Activated CD4-positive, alpha-beta T cell treated with anti-CD3 and anti-CD28 coated beads, Interleukin-2, amount 10 ng/mL, durations not matched to agents 7 days and 5 days (primary cell): ENCODE measurements at regions not wholly inside any gene's neighbourhood (a gene's known extent, or its start where the extent isn't known, plus 50 kb on each side); places are given as distances from the start of the nearest gene placed in this dataset.

Experiments used
- CTCF ChIA-PET: fragments of 350-600 bp; sonication (Branson Sonifier 250); formaldehyde crosslinking; loops from one replicate; lab custom pipeline; 2021; ENCODE audit warnings: antibody characterized with exemption; lab: Charles Lee
- POLR2A ChIA-PET: fragments of 350-600 bp; sonication (Branson Sonifier 250); formaldehyde crosslinking; loops from one replicate; lab custom pipeline; 2021; ENCODE audit warnings: antibody characterized with exemption; lab: Charles Lee
- DNase-seq: peaks from one replicate; pipeline ENCODE4 v3.0.0-alpha.2; 2020
- H3K27ac Mint-ChIP-seq: one replicate; pipeline ENCODE4 v1.8.0; 2021; ENCODE audit warnings: mild to moderate bottlenecking, moderate library complexity, mixed read lengths
- H3K27me3 Mint-ChIP-seq: one replicate; pipeline ENCODE4 v1.8.0; 2021; ENCODE audit warnings: mixed read lengths
- H3K36me3 Mint-ChIP-seq: one replicate; pipeline ENCODE4 v1.8.0; 2021; ENCODE audit warnings: low read depth, mixed read lengths
- H3K4me1 Mint-ChIP-seq: one replicate; pipeline ENCODE4 v1.8.0; 2021; ENCODE audit warnings: mixed read lengths
- H3K4me3 Mint-ChIP-seq: one replicate; pipeline ENCODE4 v1.8.0; 2021; ENCODE audit warnings: mild to moderate bottlenecking, moderate library complexity, mixed read lengths
- H3K9me3 Mint-ChIP-seq: one replicate; pipeline ENCODE4 v1.8.0; 2021; ENCODE audit warnings: mixed read lengths

DNA sequence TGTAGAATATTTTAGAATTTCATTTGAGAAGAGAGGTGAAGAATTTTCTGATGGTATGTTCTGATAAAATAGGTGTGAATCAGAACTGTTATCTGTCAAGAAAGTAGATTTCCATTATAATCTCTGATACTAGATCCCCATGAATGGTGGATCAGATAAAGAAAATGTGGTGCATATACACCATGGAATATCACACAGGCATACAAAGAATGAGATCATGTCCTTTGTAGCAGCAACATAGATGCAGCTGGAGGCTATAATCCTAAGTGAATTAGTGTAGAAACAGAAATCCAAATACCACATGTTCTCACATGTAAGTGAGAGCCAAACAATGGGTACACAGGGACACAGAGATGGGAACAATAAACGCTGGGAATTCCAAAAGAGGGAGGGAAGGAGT, 372.0 kb upstream of the ATP2B1 start:
- peaks cover 19% of the 10 kb centered on the region for H3K4me1 Mint-ChIP-seq
- ChIA-PET CTCF (interaction anchor here (0.9 kb wide), 1 partner anchor 34 kb away, joined by 3 read pairs; no protein-coding TSS in a partner anchor), POLR2A (no interaction called here)
- DNase-seq = no peak
- no peak overlapping the region for H3K27ac Mint-ChIP-seq
- no peaks in the 10 kb centered on the region for H3K27me3 Mint-ChIP-seq
- no peak overlapping the region for H3K4me3 Mint-ChIP-seq
- H3K36me3 Mint-ChIP-seq = no peaks in the 10 kb centered on the region
- H3K9me3 Mint-ChIP-seq = no peaks in the 10 kb centered on the region

- peaks cover 20% of the 10 kb centered on the region for H3K4me1 Mint-ChIP-seq
- DNase-seq = no peak
- H3K4me3 Mint-ChIP-seq = no peak overlapping the region
- H3K9me3 Mint-ChIP-seq = no peaks in the 10 kb centered on the region
- POLR2A ChIA-PET = interaction anchor here (1.2 kb wide), 1 partner anchor 414 kb away, joined by 3 read pairs; no protein-coding TSS in a partner anchor
- CTCF ChIA-PET = interaction anchor here (1.6 kb wide), 1 partner anchor 25 kb away, joined by 3 read pairs; no protein-coding TSS in a partner anchor
- no peaks in the 10 kb centered on the region for H3K36me3 Mint-ChIP-seq
- H3K27ac Mint-ChIP-seq = no peak overlapping the region
- H3K27me3 Mint-ChIP-seq = no peaks in the 10 kb centered on the region
Observed at GRCh38 chr12:90079529-90080210, 371.0 kb upstream of the ATP2B1 start.

- Mint-ChIP-seq H3K27me3 (peaks cover 2% of the 10 kb centered on the region), H3K27ac (no peak overlapping the region), H3K4me1 (peaks cover 20% of the 10 kb centered on the region), H3K4me3 (no peak overlapping the region), H3K9me3 (no peaks in the 10 kb centered on the region), H3K36me3 (no peaks in the 10 kb centered on the region)
- DNase-seq = no peak
- ChIA-PET POLR2A (interaction anchor here (0.6 to 1.2 kb wide), 2 partner anchors 74 to 413 kb away, joined by 3 read pairs; no protein-coding TSS in a partner anchor), CTCF (interaction anchor here (1.0 to 1.6 kb wide), 2 partner anchors 20 to 27 kb away, joined by 3 read pairs; no protein-coding TSS in a partner anchor)
Observed at GRCh38 chr12:90078344-90078743, 369.7 kb upstream of the ATP2B1 start.

DNA sequence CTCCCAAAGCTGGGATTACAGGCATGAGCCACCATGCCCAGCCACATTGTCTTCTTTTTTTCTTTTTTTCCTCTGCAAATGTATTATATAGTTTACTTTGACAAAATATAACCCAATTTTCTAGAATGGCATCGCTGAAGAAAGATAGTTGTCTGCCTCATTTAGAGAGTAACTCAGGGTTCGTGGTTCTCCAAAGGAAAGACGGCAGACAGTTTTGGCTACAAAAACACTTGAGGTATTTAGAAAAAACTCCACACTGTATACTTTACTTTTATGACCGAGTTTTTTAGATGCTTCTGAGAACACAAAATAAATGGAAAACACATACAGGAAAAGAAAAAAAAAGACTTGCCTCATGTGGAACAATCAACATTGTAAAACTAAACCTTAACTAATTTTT, 369.1 kb upstream of the ATP2B1 start:
- H3K27me3 Mint-ChIP-seq = peaks cover 3% of the 10 kb centered on the region
- POLR2A ChIA-PET = no interaction called here
- H3K36me3 Mint-ChIP-seq = no peaks in the 10 kb centered on the region

GRCh38 chr12:90076851-90077319, 368.2 kb upstream of the ATP2B1 start:
- DNase-seq = no peak
- Mint-ChIP-seq H3K27ac (no peak overlapping the region), H3K27me3 (peaks cover 3% of the 10 kb centered on the region), H3K4me3 (no peak overlapping the region), H3K4me1 (peaks cover 20% of the 10 kb centered on the region), H3K36me3 (no peaks in the 10 kb centered on the region), H3K9me3 (no peaks in the 10 kb centered on the region)
- POLR2A ChIA-PET = interaction anchor here (0.6 kb wide), 1 partner anchor 48 kb away, joined by 4 read pairs; no protein-coding TSS in a partner anchor
- CTCF ChIA-PET = interaction anchor here (0.7 to 1.5 kb wide), 6 partner anchors 8 to 547 kb away, joined by 3 to 4 read pairs (median 3); no protein-coding TSS in a partner anchor

More for the DNA sequence above, 369.1 kb upstream of the ATP2B1 start:
- Mint-ChIP-seq H3K4me1 (peaks cover 20% of the 10 kb centered on the region), H3K9me3 (no peaks in the 10 kb centered on the region), H3K4me3 (no peak overlapping the region), H3K27ac (no peak overlapping the region)
- CTCF ChIA-PET = interaction anchor here (0.9 to 1.0 kb wide), 2 partner anchors 10 to 21 kb away, joined by 3 read pairs; no protein-coding TSS in a partner anchor
- DNase-seq = no peak

DNA sequence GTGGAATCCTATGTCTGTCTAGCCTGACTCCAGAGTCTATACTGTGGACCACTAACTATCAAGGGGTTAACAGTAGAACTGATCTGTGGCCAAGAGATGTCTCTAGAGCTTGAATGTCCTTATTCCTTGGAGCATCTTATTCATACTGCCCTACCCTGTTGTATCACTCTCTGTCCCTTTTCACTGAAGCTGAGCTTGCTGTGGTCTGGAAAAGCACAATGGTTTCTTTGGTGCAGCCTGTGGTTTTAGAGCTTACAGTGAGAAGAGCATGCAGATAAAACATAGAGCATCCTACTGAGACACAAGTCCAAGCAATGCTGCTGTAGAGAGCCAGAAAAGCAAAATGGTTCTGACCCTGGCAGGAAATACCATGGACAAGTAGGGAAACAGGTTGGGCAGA, 367.0 kb upstream of the ATP2B1 start:
- H3K27me3 Mint-ChIP-seq = peaks cover 3% of the 10 kb centered on the region
- no peaks in the 10 kb centered on the region for H3K36me3 Mint-ChIP-seq
- ChIA-PET CTCF (interaction anchor here (0.6 to 1.5 kb wide), 2 partner anchors 10 to 604 kb away, joined by 4 read pairs; no protein-coding TSS in a partner anchor), POLR2A (no interaction called here)
- no peak overlapping the region for H3K27ac Mint-ChIP-seq
- no peak for DNase-seq
- H3K4me1 Mint-ChIP-seq = peaks cover 20% of the 10 kb centered on the region
- peaks cover under 1% of the 10 kb centered on the region for H3K9me3 Mint-ChIP-seq
- no peak overlapping the region for H3K4me3 Mint-ChIP-seq

- H3K36me3 Mint-ChIP-seq = no peaks in the 10 kb centered on the region
- ChIA-PET POLR2A (no interaction called here), CTCF (no interaction called here)
- peaks cover 20% of the 10 kb centered on the region for H3K4me1 Mint-ChIP-seq
- no peak for DNase-seq
- peaks cover 3% of the 10 kb centered on the region for H3K27me3 Mint-ChIP-seq
- H3K9me3 Mint-ChIP-seq = peaks cover 3% of the 10 kb centered on the region
- no peak overlapping the region for H3K27ac Mint-ChIP-seq
- no peak overlapping the region for H3K4me3 Mint-ChIP-seq
Observed at GRCh38 chr12:90074086-90074485, 365.4 kb upstream of the ATP2B1 start.

DNA sequence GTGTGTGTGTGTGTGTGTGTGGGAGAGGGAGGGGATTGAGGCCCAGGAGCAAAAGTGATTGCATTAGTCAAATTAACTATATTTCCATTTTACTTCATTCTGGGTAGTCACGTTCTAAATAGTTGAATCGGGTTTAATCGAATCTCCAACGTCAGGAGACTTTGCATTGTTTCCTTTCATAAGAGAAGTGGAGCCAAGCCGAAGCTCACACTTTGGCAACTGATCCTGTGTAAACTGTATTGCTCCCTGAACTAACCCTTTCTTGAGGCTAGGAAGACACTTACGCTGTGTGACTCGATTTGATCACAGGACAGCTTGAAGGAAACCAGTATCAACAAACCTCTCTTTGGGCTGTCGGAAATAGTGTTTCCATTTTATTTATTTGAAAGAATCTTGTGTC, 363.4 kb upstream of the ATP2B1 start:
- Mint-ChIP-seq H3K9me3 (peaks cover 3% of the 10 kb centered on the region), H3K27me3 (peaks cover 3% of the 10 kb centered on the region), H3K27ac (no peak overlapping the region), H3K36me3 (no peaks in the 10 kb centered on the region), H3K4me1 (peaks cover 13% of the 10 kb centered on the region), H3K4me3 (no peak overlapping the region)
- ChIA-PET CTCF (interaction anchor here (0.6 kb wide), 1 partner anchor 857 kb away, joined by 3 read pairs; no protein-coding TSS in a partner anchor), POLR2A (no interaction called here)
- DNase-seq = no peak

DNA sequence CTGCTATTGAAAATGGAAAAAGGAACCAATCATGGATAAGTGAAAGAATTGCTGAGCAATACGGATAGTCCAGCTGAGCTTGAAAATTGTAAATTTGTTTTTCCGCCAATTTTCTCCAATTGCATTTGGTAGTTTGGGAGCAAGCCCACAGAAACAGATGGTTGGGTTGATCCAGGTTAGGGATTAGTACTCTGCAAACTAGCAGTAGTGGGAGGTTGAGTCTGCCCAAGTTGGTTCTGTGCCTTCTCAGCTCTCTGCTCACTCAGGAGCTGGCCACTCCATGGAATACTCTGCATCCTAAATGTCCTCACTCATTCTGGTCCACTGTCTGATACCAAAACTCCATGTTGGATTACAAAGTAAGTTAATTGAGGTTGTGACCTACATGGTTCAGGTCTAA, 361.1 kb upstream of the ATP2B1 start:
- peaks cover 5% of the 10 kb centered on the region for H3K9me3 Mint-ChIP-seq
- no peaks in the 10 kb centered on the region for H3K4me1 Mint-ChIP-seq
- POLR2A ChIA-PET = no interaction called here
- no peak for DNase-seq
- CTCF ChIA-PET = interaction anchor here (0.9 kb wide), 1 partner anchor 78 kb away, joined by 3 read pairs; no protein-coding TSS in a partner anchor
- H3K27ac Mint-ChIP-seq = no peak overlapping the region
- H3K4me3 Mint-ChIP-seq = no peak overlapping the region
- peaks cover 3% of the 10 kb centered on the region for H3K27me3 Mint-ChIP-seq
- no peaks in the 10 kb centered on the region for H3K36me3 Mint-ChIP-seq

DNA sequence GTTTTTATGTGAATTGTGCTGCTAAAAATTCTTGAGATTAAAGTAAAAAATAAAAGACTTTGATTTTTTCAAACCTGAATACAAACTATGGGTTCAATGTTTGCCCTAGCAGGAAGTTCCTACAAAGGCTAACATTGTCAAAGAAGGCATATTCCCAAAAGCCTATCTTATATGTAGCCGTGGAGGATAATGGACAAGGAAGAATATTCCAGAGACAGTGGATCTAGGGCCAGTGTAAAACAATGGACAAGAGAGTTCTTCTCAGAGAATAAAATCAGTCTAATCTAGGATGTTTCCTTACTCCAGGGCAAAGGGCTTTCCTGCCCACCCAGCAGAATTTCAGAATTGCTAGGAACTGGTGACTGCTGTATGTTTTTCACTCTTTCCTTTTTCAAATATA, 359.2 kb upstream of the ATP2B1 start:
- Mint-ChIP-seq H3K9me3 (peaks cover 5% of the 10 kb centered on the region), H3K27me3 (no peaks in the 10 kb centered on the region), H3K4me1 (no peaks in the 10 kb centered on the region), H3K4me3 (no peak overlapping the region), H3K27ac (no peak overlapping the region), H3K36me3 (no peaks in the 10 kb centered on the region)
- ChIA-PET POLR2A (no interaction called here), CTCF (interaction anchor here (0.9 to 1.0 kb wide), 2 partner anchors 10 to 15 kb away, joined by 3 read pairs; no protein-coding TSS in a partner anchor)
- DNase-seq = no peak

DNA sequence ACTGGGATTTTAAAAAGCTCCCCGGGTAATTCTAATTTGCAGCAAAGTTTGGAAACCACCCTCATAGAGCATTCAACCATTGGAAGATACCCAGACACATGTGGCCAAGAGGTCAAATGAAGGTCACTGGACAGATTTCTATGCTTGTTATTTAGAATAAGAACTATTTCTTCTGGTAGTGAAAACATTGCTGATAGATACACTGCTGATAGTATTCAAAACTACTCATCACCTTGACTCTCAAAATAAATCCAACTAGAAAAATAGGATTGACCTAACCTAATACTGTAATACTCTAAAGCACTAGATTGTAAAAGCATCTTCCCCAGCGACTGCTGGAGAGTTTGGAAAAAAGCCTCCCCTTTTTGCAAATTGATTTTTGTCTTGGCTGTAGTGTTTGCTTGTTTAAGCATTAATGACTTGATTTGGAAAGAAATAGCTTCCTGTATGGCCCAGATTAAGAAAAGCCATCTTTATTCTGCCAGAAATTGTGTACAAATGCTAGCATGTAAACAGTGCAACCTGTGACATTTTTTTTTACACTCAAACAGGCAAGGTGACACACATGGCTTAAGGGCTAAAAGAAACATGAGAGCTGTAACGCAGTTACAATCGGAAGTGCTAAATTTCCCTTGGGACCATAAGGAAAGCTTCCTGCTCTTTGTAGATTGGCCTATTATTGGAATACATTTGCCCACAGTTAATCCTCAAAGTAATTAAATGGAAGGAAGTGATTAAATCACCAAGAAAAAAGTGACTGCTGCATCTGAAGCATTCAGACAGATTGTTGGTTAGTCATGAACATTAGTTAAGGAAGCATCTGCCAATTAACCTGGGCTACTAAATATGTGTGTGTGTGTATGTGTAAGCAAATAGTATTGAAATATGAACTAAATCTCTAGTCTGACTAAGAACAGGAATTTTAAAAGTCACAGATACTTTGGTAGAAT, 356.5 kb upstream of the ATP2B1 start:
- ChIA-PET CTCF (no interaction called here), POLR2A (no interaction called here)
- no peaks in the 10 kb centered on the region for H3K36me3 Mint-ChIP-seq
- H3K27me3 Mint-ChIP-seq = no peaks in the 10 kb centered on the region
- no peaks in the 10 kb centered on the region for H3K4me1 Mint-ChIP-seq
- H3K4me3 Mint-ChIP-seq = no peak overlapping the region
- DNase-seq = no peak
- H3K27ac Mint-ChIP-seq = no peak overlapping the region
- peaks cover 2% of the 10 kb centered on the region for H3K9me3 Mint-ChIP-seq

- DNase-seq = no peak
- H3K36me3 Mint-ChIP-seq = no peaks in the 10 kb centered on the region
- H3K27ac Mint-ChIP-seq = no peak overlapping the region
- ChIA-PET POLR2A (no interaction called here), CTCF (no interaction called here)
- H3K27me3 Mint-ChIP-seq = no peaks in the 10 kb centered on the region
- peaks cover 2% of the 10 kb centered on the region for H3K9me3 Mint-ChIP-seq
- no peaks in the 10 kb centered on the region for H3K4me1 Mint-ChIP-seq
- no peak overlapping the region for H3K4me3 Mint-ChIP-seq
Observed at GRCh38 chr12:90062799-90063198, 354.2 kb upstream of the ATP2B1 start.
